SU-DHL-6 (cell line): ENCODE measurements at regions not wholly inside any gene's neighbourhood (a gene's known extent, or its start where the extent isn't known, plus 50 kb on each side); places are given as distances from the start of the nearest gene placed in this dataset.

Source experiments
- H2AFZ ChIP-seq: fragments of 200-600 bp; sonication (generic); 2 replicates; pipeline ENCODE4 v1.6.1; 2014; ENCODE audit warnings: low read depth, mild to moderate bottlenecking, moderate library complexity, mixed read lengths, antibody characterized with exemption, low read length; ENCODE audit not compliant: severe bottlenecking
- H3F3A ChIP-seq: fragments of 200-600 bp; shearing (Covaris generic); 2 replicates; pipeline ENCODE4 v1.6.0; 2016; ENCODE audit warnings: antibody characterized with exemption, mild to moderate bottlenecking; ENCODE audit not compliant: insufficient read depth
- H3K27ac ChIP-seq: fragments of 200-600 bp; sonication (generic); 2 replicates; pipeline ENCODE4 v1.5.1; 2016; ENCODE audit warnings: low read depth, mild to moderate bottlenecking, low read length, moderate library complexity, mixed read lengths
- H3K27me3 ChIP-seq: fragments of 200-600 bp; sonication (generic), shearing (Covaris generic); 2 replicates; pipeline ENCODE4 v1.6.0; 2014; ENCODE audit warnings: mild to moderate bottlenecking, low read length
- H3K36me3 ChIP-seq: fragments of 200-600 bp; sonication (generic); 2 replicates; pipeline ENCODE4 v1.6.1; 2014; ENCODE audit warnings: mild to moderate bottlenecking, low read length, mixed read lengths
- H3K4me2 ChIP-seq: fragments of 300-600, 200-600 bp; shearing (Covaris generic), sonication (generic); 2 replicates; pipeline ENCODE4 v1.6.0; 2014; ENCODE audit warnings: low read length, low read depth, mild to moderate bottlenecking; ENCODE audit not compliant: poor library complexity, severe bottlenecking
- H3K4me3 ChIP-seq: fragments of 200-600 bp; sonication (generic); 2 replicates; pipeline ENCODE4 v1.5.1; 2014; ENCODE audit warnings: antibody characterized with exemption, low read length, mild to moderate bottlenecking, mixed read lengths; ENCODE audit not compliant: insufficient read depth, poor library complexity, severe bottlenecking
- H3K79me2 ChIP-seq: fragments of 200-600 bp; sonication (generic); 2 replicates; pipeline ENCODE4 v1.6.1; 2014; ENCODE audit warnings: mild to moderate bottlenecking, low read length, moderate library complexity; ENCODE audit not compliant: insufficient read depth
- H3K9ac ChIP-seq: fragments of 200-600 bp; sonication (generic); 2 replicates; pipeline ENCODE4 v1.7.0; 2014; ENCODE audit warnings: mild to moderate bottlenecking, low read length
- H3K9me2 ChIP-seq: fragments of 200-600 bp; sonication (generic); replicated peaks from 2 replicates; pipeline ENCODE4 v1.6.1; 2014; ENCODE audit warnings: low read length; ENCODE audit not compliant: insufficient read depth
- H3K9me3 ChIP-seq: fragments of 200-600 bp; sonication (generic); 2 replicates; pipeline ENCODE4 v1.6.1; 2014; ENCODE audit warnings: low read length, mixed read lengths; ENCODE audit not compliant: insufficient read depth
- H4K20me1 ChIP-seq: fragments of 200-600 bp; sonication (generic); 2 replicates; pipeline ENCODE4 v1.6.1; 2014; ENCODE audit warnings: low read depth, mild to moderate bottlenecking, antibody characterized with exemption, low read length, moderate library complexity, mixed read lengths
- EZH2phosphoT487 ChIP-seq: fragments of 200-600 bp; sonication (generic), shearing (Covaris generic); conservative IDR thresholded peaks from 2 replicates; pipeline ENCODE4 v1.6.1; 2018; ENCODE audit warnings: mild to moderate bottlenecking, antibody characterized with exemption, low read length, moderate library complexity, mixed read lengths
- TF ChIP-seq, protein P1 (sequence below): fragments of 200-600 bp; sonication (generic); IDR thresholded peaks from one replicate; pipeline ENCODE4 v1.5.1; 2017; ENCODE audit warnings: antibody characterized with exemption, mild to moderate bottlenecking, low read length, moderate library complexity; ENCODE audit not compliant: insufficient read depth, poor library complexity, severe bottlenecking

DNA sequence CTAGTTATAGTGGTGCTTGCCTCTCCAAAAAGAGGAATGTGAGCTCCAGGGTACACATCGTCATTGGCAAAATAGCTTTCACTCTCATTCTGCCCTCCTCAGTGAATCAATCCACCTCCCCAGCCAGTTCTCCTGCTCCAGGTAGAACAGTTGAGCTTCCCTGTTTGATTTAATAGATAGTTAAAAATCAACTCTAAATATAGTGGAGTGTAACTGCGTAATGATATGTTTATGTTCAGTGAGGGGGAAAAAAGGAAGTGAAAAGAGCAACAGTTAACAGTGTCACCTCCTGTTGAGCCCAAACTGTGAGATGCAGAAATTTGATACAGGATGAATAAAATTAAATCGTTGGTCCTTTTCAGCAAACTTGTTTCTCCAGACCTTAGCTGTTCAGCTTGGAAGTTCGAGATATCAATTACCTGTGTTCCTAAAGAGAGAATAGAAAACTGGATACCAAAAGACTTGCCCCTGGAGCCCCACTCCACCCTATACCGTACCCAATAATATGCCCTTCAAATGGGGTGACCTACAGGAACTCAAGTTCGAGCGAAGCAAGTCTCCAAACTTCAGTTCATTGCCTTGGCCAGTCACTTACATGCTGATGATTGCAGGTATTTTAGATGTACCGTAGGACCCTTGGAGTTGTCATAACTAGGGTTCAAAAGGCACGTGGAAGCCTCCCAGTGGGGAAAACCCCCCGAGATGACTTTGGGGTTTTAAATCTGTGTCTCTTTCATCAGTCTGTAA lies 708.4 kb downstream of the RNF144A start:
- H2AFZ ChIP-seq: peak overlapping the region; percentile 68
- H3K27ac ChIP-seq: no peak overlapping the region
- H3K9me2 ChIP-seq: no peaks in the 10 kb centered on the region
- no peak overlapping the region for H3K4me3 ChIP-seq
- H3K27me3 ChIP-seq: no peaks in the 10 kb centered on the region
- H3K9ac ChIP-seq: no peak overlapping the region
- peak overlapping the region; percentile 46 for H3K4me2 ChIP-seq
- no peaks in the 10 kb centered on the region for H4K20me1 ChIP-seq
- no peaks in the 10 kb centered on the region for H3K36me3 ChIP-seq
- TF ChIP-seq, protein P1, sequence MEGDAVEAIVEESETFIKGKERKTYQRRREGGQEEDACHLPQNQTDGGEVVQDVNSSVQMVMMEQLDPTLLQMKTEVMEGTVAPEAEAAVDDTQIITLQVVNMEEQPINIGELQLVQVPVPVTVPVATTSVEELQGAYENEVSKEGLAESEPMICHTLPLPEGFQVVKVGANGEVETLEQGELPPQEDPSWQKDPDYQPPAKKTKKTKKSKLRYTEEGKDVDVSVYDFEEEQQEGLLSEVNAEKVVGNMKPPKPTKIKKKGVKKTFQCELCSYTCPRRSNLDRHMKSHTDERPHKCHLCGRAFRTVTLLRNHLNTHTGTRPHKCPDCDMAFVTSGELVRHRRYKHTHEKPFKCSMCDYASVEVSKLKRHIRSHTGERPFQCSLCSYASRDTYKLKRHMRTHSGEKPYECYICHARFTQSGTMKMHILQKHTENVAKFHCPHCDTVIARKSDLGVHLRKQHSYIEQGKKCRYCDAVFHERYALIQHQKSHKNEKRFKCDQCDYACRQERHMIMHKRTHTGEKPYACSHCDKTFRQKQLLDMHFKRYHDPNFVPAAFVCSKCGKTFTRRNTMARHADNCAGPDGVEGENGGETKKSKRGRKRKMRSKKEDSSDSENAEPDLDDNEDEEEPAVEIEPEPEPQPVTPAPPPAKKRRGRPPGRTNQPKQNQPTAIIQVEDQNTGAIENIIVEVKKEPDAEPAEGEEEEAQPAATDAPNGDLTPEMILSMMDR: no peak
- TF ChIP-seq EZH2phosphoT487: no peak
- H3F3A ChIP-seq: no peaks in the 10 kb centered on the region
- no peaks in the 10 kb centered on the region for H3K79me2 ChIP-seq
- H3K9me3 ChIP-seq: no peaks in the 10 kb centered on the region

GRCh38 chr2:7626139-7626537 lies 708.9 kb downstream of the RNF144A start:
- TF ChIP-seq EZH2phosphoT487: no peak
- TF ChIP-seq, protein P1: no peak
- Histone ChIP-seq H4K20me1 (no peaks in the 10 kb centered on the region), H3K9me3 (no peaks in the 10 kb centered on the region), H2AFZ (peak overlapping the region; percentile 68), H3F3A (no peaks in the 10 kb centered on the region), H3K36me3 (no peaks in the 10 kb centered on the region), H3K79me2 (no peaks in the 10 kb centered on the region), H3K4me2 (peak overlapping the region; percentile 46), H3K9ac (no peak overlapping the region), H3K27me3 (no peaks in the 10 kb centered on the region), H3K4me3 (no peak overlapping the region), H3K27ac (no peak overlapping the region), H3K9me2 (no peaks in the 10 kb centered on the region)

DNA sequence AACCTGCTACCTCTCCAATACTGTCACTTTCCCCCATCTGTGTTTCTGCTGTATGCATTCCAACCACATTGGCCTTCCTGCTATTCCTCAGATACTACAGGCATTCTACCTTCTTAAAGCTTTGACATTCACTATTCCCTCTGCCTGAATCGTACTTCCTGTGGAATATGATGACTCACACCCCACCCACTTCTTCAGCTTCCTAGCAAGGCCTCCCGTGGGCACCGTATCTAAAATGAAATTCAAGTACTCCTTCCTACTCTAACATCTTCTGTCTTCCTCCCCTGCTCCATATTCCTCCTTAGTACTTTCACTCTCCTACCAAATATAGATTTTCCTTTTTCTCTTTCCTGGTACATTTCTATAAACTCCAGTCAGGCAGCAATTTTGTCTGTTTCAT lies 710.4 kb downstream of the RNF144A start:
- Histone ChIP-seq H3K4me2 (no peak overlapping the region), H3F3A (no peaks in the 10 kb centered on the region), H4K20me1 (no peaks in the 10 kb centered on the region), H3K4me3 (no peak overlapping the region), H3K9me3 (no peaks in the 10 kb centered on the region), H2AFZ (no peak overlapping the region), H3K79me2 (no peaks in the 10 kb centered on the region), H3K36me3 (no peaks in the 10 kb centered on the region), H3K27ac (no peak overlapping the region), H3K9ac (no peak overlapping the region), H3K27me3 (no peaks in the 10 kb centered on the region), H3K9me2 (no peaks in the 10 kb centered on the region)
- TF ChIP-seq EZH2phosphoT487: no peak
- TF ChIP-seq, protein P1: no peak
